GM18526 (cell line): ENCODE measurements at regions not wholly inside any gene's neighbourhood (a gene's known extent, or its start where the extent isn't known, plus 50 kb on each side); places are given as distances from the start of the nearest gene placed in this dataset.

Experiments
- POLR2A ChIP-seq: IDR thresholded peaks from 3 replicates; pipeline ENCODE4 v1.6.1; 2011; ENCODE audit not compliant: insufficient read length; ENCODE audit errors: extremely low read depth

DNA sequence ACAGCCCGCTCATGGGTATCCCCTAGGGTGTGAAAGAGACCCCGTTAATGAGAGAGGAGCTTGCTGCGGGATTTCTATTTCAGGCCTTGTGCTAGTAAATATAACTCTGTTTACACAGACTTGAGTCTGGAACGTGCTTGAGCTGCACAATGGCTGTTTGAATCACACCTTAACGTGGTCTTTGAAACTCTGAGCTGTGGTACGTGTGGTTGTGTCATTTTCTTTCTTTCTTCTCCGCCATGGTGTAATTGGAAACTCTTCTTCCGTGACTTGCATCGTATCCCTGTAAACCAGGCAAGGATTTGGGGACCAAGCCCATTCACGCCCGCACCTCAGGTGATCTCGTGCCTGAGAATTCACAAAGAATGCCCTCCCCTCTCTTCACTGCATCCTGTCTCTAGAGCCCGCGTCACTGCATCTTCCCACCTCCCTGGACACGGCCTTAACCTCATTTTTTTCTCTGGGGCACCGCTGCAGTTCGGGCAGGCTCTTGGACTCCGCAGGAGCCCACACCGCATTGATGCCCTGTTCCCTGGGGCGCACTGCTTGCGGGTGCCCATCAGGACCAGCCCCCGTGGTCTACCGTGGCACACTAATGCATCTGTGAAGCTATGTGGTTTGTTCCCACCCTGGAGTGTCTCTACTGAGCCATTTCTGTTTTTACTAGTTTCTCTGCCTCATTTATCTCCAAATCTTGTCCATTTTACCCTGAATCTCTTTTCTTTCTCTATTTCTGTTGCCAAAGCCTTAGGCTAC is 78.4 kb upstream of the PARP11 start:
- TF ChIP-seq POLR2A: no peak

DNA sequence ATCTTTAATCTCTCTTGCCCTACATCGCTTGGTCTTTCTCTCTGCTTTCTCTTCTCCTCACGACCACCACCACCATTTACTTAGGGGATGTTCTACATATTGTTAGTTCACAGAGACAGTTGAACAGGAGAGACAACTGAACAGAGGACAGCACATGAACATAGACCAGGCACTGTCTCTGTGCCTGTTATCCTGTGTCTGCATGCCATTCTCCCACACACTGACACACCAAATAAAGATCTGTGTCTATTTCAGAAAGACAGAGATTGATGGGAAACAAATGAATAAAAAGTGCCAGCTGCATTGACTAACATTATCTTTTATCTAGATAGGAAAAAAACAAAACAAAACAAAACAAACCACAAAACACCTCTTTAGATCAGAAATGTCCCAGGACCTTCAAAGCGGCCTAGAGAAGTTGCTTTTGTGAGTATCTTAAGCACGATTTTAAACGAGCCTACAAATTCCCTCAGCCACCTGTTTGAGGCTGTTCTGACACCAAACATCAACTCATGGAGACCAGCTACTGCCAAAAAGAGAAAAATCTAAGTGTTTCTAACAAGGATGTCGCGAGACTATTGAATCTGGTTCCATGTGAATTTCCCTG is 77.6 kb upstream of the PARP11 start:
- no peak for TF ChIP-seq POLR2A

DNA sequence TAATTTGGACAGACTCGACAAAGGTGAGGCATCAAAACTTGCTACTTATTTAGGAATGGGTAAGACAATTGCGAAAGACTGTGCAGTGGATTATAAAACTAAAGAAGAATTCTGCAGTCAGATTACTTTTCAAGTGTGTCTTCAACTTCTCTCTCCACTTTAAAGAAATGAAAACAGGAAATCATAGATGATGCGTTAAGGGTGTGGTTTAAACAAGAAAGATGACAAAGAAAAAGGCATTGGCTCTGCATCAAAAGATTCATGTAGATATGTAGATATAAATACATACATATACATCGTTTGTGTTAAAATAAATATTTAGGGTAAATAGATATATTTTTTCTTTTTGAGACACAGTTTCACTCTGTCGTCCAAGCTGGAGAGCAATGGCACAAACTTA is 74.6 kb upstream of the PARP11 start:
- TF ChIP-seq POLR2A: no peak

DNA sequence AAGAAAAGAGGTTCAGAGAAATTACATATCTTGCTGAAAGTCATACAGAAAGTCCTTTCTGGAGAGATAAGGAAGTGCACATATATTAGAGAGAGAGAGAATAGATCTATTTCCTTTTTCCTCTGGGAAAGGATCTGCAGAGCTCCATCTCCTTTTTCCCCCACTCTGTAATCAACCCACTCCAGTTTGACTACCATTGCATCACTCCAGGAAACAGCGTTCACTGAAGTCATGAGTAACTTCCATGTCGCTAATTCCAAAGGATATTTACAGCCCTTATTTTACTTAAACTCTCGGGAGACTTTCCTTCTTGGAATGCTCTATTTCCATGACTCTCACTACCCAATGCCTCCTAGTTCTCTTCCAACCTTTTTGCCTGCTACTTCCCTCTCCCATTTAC is 72.5 kb upstream of the PARP11 start:
- TF ChIP-seq POLR2A: no peak

DNA sequence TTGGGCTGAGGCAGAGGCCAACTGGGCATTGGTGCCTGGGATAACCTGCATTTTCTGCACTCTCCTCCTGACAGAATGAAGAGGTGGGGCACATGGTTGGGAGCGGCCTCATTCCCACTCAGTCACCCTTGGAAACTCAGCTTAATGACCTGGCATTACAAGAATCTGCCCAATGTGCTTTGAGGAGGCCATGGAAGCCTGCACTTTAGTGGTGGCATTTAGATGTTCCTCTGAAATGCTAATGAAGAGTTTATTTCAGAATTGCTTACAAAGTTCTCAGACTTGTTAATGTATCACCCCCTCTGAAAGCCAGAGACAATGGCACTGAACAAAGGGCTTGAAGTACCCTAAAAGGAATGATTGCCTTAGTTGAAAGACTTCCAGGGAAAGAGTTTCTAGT is 71.4 kb upstream of the PARP11 start:
- TF ChIP-seq POLR2A: no peak

DNA sequence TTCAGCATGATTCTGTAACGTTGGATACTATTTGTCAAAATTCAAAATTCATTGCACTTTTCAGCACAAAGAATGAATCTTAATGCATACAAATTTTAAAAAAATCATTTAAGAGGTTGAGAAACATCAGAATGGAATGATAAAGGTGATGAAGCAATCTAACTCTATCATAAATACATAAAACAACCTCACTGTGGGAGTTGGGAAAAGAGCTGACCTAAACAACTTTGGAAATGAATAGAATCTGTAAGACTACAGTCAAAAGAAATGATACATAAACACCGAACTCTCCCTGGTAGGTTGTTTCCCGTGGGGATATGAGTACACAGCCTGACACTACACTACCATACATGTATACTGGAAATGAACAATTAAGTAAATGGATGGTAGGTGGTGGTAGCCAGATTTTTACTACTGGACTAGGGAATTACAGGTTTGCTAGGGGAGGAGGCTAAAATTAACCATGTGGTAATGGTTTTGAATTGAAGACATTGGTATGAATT is 64.9 kb upstream of the PARP11 start:
- TF ChIP-seq POLR2A: no peak

DNA sequence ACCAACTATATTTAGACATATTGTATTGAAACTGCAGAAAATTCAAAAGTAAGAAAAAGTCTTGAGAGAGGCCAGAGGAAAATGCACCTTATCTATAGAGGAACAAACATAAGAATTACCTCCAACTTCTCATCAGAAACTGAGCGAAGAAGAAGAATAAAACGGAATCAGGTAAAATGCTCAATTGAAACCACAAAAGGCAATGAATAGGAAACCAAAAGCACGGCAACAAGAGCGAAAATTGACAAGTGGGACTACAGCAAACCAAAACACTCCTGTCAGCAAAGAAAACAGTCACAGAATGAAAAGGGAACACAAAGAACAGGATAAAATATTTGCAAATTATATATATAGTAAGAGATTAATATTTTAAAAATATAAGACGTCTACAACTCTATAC is 61.9 kb upstream of the PARP11 start:
- TF ChIP-seq POLR2A: no peak

DNA sequence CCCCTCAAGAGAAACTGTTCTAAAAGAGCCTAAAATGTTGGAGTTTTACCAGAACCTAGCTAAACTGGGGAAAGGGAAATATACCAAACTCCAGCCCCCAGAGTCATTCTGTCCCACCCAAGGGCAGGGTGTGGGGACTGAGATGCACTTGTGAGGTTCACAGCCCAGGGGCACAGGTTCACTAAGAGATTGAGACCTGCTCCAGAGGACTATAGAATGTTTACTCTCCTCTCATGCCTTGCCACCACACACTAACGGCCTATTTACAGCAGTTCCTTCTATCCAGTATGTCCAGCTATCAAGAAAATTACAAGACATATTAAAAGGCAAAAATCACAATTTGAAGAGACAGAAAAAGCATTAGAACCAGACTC is 60.6 kb upstream of the PARP11 start:
- no peak for TF ChIP-seq POLR2A

DNA sequence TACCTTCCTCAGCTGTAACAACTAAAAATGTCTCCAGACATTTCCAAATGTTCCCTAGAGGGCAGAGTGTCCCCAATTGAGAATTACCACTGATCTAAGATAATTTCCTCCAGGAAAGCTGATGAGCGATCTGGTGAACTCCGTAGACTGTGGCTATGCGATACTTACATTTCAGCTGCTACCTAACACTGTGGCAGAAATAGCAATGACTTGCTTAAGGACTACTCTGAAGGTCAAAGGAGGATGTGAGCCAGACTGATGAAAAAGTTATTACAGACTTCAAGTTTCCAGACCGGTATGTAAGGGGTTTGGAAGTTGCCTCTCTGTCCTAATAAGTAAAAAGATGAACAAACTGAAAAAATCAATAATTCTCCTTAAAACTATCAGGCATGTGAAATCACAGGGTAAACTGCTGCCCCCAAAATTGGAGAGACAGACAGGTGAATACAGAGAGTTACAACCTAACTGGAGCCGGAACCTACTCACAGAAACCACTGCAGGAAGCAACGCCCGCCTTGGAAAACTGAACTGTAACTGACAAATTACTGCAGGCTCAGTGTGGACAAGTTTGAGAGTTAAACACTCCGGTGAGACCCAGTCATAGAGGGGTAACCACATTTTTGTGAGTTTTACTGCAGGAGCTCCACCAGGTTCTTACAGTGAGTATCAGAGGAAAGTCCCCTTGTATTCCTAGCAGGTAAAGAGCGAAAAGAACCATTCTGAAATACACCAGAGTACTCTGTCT is 60.0 kb upstream of the PARP11 start:
- TF ChIP-seq POLR2A: no peak

DNA sequence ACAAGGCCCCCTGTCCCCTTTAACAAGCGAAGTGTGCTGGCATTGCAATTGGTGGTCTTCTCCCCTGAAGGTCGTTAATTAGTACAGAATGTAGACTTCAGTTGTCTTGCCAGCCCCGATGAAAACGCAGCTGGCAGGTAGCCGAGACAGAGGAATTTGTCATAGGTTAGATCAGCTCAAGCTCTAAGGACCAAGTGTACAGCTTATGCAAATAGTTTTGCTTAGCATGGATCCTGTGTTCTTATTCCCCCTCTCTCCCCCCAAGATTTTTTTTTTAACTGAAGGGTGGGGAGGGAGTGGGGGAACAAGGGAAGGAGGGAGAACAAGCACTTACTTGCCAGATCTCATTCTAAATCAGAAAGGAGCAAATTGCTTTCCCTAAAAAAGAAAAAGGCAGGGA is 58.6 kb upstream of the PARP11 start:
- TF ChIP-seq POLR2A: no peak

DNA sequence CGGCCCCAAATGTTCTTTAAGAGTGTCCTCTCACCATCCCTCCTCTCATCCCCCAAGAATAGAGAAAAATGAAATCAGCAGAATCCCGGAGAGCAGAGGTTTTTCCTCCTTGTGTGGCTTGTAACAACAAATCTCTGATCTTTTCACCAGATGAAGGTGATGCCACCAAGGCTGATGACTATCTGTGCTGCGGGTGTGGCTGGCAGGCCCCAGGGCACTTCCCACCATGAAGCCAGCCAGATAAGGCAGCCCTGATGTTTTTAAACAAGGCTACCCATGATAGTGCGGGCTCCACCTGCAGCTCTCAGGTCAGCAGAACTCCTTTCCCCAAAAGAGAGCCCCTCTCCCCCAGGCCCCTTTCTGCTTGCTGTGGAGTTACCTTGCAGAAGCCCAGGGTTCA is 58.0 kb upstream of the PARP11 start:
- no peak for TF ChIP-seq POLR2A

DNA sequence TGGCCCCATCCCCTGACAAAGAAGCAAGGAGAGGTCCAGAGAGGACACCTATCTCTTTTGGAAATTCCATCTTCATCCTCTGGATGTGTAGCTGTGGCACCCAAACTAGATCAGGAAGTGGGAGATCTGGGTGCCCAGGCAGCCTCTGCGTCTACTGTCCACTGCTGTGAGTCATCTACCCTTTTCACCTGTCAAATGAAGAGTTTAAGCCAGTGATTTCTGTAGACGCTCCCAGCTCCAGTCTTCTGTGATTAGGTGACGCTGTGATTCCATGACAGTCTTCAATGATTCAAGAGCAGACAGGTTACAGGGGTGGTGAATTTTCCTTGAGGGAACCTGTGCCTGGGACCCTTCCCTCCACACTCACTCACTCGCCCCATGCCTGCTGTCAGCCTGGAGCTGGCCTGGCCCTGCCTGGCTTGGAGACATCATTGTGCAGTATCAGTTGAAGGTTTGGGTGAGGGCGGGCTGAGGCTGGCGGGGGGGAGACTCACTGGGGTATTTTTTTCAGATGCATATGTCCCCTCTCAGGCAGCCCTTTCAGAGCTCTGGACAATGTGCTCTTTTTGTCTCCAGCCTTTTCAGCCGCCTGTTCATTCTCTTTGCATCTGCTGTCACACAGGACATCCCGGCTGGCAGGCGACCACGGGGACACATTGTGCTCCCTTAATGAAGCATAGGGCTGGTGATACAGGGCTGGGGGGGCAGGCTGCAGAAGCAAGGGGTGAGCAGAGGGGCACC is 56.8 kb upstream of the PARP11 start:
- TF ChIP-seq POLR2A: no peak

DNA sequence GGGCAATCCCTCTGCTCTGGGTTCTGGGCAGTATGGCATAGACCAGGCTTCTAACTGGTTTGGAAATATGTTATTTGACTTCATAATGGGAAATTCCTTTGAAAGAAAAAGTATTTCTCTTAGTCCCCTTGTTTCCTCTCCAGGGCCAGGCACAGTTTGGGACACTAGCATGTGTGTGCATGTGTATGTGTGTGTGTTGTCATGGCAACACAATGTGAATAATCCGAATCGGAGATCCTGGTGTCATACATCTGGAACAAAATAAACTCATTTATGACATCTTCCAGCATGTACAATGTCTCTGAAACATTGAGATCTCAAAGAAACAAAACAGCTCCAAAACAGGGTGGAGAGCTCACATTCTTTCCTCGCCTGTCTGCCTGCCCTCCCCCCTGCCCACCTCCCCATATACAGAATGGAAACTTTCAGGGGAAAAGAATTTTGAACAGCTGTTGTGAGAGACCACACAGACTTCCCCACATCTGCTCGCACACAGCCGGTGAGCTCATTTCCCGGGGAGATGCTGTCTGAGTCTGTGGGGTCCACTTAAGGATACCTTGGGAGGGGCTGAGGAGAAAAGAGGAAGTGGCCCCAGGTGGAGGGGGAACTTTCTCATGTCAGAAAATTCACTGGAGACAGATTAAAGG is 55.5 kb upstream of the PARP11 start:
- TF ChIP-seq POLR2A: no peak

DNA sequence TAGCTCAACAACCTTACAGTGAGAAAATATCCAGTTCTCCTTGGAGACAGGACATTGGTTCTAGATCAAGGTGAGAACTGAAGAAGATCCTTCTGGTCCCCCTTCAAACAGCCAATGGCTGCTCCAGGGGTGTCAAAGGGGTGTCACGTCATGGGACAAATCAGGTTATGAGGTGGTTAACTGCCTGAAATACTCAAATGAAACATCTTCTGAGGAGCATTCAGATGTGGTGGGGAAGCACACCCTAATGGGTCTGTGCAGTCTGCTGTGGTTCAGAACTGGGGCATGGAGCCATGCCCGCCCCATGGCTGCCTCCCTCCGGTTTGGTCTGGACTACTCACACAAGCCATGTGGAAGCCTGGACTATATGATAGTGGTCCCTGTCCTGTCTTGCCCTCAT is 52.4 kb upstream of the PARP11 start:
- no peak for TF ChIP-seq POLR2A

DNA sequence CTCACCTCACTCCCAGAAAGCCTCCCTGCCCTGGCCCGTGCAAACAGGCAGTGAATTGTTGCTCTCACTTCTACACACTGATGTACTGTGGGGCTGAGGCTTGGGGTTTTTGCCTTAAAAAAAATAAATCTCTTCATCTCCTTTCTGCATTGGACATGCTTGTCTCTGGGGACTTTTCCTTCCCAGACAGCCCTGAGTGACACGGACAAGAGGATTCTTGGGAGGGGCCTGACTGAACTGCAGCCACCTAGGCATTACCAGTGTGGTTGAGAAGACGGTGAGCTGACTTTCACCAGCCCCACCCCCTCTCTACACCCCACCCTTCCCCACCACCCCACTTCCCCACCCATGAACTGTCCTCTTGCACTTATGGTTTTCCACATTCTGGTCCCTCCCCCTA is 51.6 kb upstream of the PARP11 start:
- no peak for TF ChIP-seq POLR2A
